Progenitor cell of endocrine pancreas (in vitro differentiated cells): ENCODE measurements at regions not wholly inside any gene's neighbourhood (a gene's known extent, or its start where the extent isn't known, plus 50 kb on each side); places are given as distances from the start of the nearest gene placed in this dataset.
A peak's percentile ranks its signal among the peaks of the same experiment; 100 is the strongest.

Experiments used
- DNase-seq: peaks from one replicate; pipeline ENCODE4 v3.0.0; 2021; ENCODE audit warnings: low spot score; ENCODE audit not compliant: unreplicated experiment
- H3K27ac Mint-ChIP-seq: 2 replicates; pipeline ENCODE4 v1.8.0; 2021; ENCODE audit warnings: mild to moderate bottlenecking, moderate library complexity, mixed read lengths
- H3K27me3 Mint-ChIP-seq: 2 replicates; pipeline ENCODE4 v1.8.0; 2021; ENCODE audit warnings: mixed read lengths
- H3K36me3 Mint-ChIP-seq: 2 replicates; pipeline ENCODE4 v1.8.0; 2022; ENCODE audit warnings: mixed read lengths; ENCODE audit not compliant: insufficient read depth
- H3K4me1 Mint-ChIP-seq: 2 replicates; pipeline ENCODE4 v1.8.0; 2021; ENCODE audit warnings: low read depth, mixed read lengths
- H3K4me3 Mint-ChIP-seq: 2 replicates; pipeline ENCODE4 v1.8.0; 2021; ENCODE audit warnings: low read depth, mild to moderate bottlenecking, moderate library complexity, mixed read lengths
- H3K9me3 Mint-ChIP-seq: 2 replicates; pipeline ENCODE4 v1.8.0; 2021; ENCODE audit warnings: low read depth, mixed read lengths
- TF ChIP-seq, protein P1 (sequence below): fragments of 200-600 bp; sonication (generic); IDR thresholded peaks from one replicate; pipeline ENCODE4 v1.5.0; 2021; ENCODE audit warnings: antibody characterized with exemption, mild to moderate bottlenecking; ENCODE audit not compliant: unreplicated experiment

DNA sequence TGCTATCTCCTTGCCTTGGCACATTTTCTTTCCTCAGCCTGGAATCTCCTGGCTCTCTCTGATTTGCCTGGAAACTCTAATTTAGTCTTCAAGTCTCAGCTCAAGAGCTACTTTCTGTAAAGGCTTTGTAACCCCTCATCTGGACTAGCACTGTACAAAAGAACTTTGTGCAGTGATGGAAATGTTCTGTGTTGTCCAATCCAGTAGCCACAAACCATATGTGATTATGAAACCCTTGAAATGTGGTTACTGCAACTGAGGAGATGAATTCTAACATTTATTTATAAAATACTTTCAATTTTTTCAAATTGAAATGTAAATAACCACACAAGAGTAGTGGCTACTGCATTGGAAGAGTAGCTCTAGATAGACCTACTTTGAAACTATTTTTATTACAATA, 66.6 kb upstream of the HS3ST1 start:
- DNase-seq: no peak
- peaks cover 15% of the 10 kb centered on the region for H3K9me3 Mint-ChIP-seq
- no peak overlapping the region for H3K4me3 Mint-ChIP-seq
- peaks cover 8% of the 10 kb centered on the region for H3K4me1 Mint-ChIP-seq
- H3K27ac Mint-ChIP-seq: no peak overlapping the region
- H3K36me3 Mint-ChIP-seq: peaks cover 1% of the 10 kb centered on the region
- no peaks in the 10 kb centered on the region for H3K27me3 Mint-ChIP-seq
- TF ChIP-seq, protein P1, sequence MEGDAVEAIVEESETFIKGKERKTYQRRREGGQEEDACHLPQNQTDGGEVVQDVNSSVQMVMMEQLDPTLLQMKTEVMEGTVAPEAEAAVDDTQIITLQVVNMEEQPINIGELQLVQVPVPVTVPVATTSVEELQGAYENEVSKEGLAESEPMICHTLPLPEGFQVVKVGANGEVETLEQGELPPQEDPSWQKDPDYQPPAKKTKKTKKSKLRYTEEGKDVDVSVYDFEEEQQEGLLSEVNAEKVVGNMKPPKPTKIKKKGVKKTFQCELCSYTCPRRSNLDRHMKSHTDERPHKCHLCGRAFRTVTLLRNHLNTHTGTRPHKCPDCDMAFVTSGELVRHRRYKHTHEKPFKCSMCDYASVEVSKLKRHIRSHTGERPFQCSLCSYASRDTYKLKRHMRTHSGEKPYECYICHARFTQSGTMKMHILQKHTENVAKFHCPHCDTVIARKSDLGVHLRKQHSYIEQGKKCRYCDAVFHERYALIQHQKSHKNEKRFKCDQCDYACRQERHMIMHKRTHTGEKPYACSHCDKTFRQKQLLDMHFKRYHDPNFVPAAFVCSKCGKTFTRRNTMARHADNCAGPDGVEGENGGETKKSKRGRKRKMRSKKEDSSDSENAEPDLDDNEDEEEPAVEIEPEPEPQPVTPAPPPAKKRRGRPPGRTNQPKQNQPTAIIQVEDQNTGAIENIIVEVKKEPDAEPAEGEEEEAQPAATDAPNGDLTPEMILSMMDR: no peak

DNA sequence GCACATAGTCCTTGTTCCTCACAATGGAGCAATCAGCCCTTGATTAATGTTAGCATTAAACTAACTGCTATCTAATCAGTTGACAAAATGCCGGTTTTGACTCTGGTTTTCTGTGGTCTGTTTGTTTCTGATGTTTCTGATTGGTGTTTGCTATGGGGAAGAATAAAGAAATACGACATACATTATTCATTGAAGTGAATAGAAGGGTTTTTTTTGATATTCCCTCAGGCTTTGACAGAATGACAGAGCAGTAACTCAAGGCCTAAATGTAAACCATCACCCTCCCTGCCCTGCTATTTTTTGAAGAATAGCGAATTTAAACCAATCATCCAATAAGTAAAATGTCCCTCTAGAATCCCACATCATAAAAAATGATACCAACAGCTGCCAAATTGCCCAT, 65.5 kb upstream of the HS3ST1 start:
- TF ChIP-seq, protein P1: no peak
- Mint-ChIP-seq H3K9me3 (peaks cover 15% of the 10 kb centered on the region), H3K27me3 (no peaks in the 10 kb centered on the region), H3K4me1 (peaks cover 8% of the 10 kb centered on the region), H3K36me3 (peaks cover 1% of the 10 kb centered on the region), H3K27ac (peak overlapping the region; percentile 47), H3K4me3 (no peak overlapping the region)
- no peak for DNase-seq

DNA sequence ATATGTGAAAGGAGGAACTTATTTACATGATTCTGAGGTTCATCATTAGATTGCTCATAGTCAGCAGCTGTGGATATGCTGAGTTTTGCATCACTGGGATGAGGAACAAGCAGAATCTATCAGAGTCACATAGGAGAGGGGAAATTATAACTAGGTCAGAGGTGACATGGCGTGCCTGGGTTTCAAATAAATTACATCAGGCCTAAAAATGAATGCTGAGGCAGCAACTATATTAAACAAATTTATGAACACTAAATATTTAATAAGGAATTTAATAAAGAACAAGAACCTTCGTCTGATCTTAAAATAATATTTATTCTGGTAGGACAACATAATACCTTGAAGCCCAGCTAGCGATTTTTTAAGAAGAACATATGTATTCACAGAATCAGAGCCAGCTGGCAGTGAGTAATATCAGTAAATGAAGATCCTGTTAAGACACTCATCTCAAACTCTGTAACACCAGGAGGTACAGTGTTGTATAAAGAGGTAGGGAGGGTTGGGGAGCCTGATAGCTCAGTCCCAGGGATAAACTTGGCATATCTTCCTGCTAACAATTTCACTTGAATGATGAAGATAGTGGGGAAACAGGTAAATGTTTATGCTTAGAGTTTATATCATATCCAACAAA, 60.9 kb upstream of the HS3ST1 start:
- H3K27ac Mint-ChIP-seq: no peak overlapping the region
- H3K9me3 Mint-ChIP-seq: peaks cover 8% of the 10 kb centered on the region
- no peaks in the 10 kb centered on the region for H3K27me3 Mint-ChIP-seq

DNA sequence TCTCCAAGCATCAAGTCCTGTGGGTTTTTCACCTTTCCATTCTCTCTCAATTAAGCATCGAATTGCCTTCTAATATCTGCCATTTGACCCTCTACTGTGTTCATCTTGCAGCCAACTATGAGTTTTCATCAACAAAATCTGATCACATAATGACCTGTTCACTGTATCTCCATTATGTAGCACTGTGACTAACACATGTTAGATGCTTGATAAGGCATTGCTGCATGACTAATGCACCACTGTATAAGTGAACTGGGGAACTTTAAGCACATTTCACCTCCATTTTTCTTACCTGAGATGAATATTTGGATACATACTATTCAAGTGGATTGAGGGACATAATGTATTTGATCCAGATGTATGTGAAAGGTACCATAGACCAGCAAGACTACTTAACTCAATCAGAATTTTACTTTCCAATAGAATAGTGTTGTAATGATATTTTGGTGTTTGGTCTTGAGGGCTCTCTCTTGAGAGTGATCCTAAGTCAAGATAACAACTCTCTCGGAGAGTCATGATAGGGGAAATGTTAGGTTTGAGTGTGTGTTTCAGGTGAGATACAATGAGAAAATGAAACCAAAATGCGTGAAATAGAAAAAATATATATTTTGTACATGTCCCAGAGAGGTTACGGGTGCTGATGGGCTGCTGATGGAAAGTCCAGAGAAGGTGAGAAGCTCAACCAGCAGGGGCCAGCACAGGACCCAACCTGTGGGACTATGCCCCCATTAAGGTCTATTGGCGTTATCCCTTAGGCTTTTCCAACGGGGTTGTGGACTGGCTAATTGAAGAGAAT, 60.2 kb upstream of the HS3ST1 start:
- no peak for DNase-seq
- Mint-ChIP-seq H3K4me1 (peaks cover 6% of the 10 kb centered on the region), H3K27ac (no peak overlapping the region), H3K4me3 (no peak overlapping the region), H3K27me3 (no peaks in the 10 kb centered on the region), H3K9me3 (peaks cover 8% of the 10 kb centered on the region), H3K36me3 (peaks cover 1% of the 10 kb centered on the region)
- TF ChIP-seq, protein P1: no peak

More for the DNA sequence above, 60.9 kb upstream of the HS3ST1 start:
- no peak overlapping the region for H3K4me3 Mint-ChIP-seq
- TF ChIP-seq, protein P1: no peak
- no peak for DNase-seq
- H3K4me1 Mint-ChIP-seq: peaks cover 13% of the 10 kb centered on the region
- H3K36me3 Mint-ChIP-seq: peaks cover 1% of the 10 kb centered on the region

DNA sequence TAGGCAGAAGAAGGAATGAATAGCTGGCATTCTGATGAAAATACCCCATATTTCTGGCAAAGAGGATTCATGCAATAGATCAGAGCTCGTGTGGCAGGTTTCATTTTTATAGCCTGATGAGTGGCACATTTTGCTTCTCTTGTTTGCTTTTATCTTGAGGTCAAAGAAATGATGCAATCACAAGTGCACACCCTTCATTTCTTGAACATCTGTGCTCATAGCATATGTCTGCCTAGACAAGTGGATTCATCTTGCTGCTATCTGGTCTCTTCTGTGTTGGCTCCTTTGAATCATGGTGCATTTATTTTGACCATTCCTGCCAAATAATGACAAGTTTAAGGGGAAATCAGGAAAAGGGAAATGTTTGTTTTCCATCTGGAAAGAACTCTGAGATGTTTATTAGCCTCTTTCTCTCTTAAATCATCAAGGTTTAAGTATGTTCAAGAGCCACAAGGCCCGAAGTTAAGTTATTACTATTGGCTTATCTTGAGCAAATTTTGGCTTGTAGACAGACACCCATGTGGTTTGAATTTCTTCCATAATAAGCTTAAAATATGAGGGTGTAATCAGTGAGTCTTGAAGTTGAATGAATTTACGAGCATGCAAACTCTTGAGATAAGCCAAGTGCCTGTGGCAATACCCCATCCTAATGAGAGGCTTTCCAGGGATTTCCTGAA, 59.3 kb upstream of the HS3ST1 start:
- Mint-ChIP-seq H3K9me3 (peaks cover 8% of the 10 kb centered on the region), H3K27ac (no peak overlapping the region), H3K36me3 (peaks cover 1% of the 10 kb centered on the region), H3K4me3 (no peak overlapping the region), H3K4me1 (peaks cover 6% of the 10 kb centered on the region), H3K27me3 (no peaks in the 10 kb centered on the region)
- DNase-seq: no peak
- TF ChIP-seq, protein P1: no peak
